Gastrocnemius medialis (tissue), 4 donors: ENCODE measurements at regions not wholly inside any gene's neighbourhood (a gene's known extent, or its start where the extent isn't known, plus 50 kb on each side); places are given as distances from the start of the nearest gene placed in this dataset.

ENCODE experiments used
- POLR2A ChIP-seq, 2 donors: fragments of 450-650 bp; IDR thresholded peaks; one replicate each; pipeline ENCODE4 v1.6.1; 2017; ENCODE audit warnings: antibody characterized with exemption in 2 of 2, mild to moderate bottlenecking in 2 of 2, moderate library complexity in 2 of 2
- TF ChIP-seq, protein P1 (sequence below), 5 experiments: fragments of 450-650 bp in 3 of 5; fragments of 200-600 bp in 2 of 5; sonication (generic) in 2 of 5; IDR thresholded peaks in 4 of 5; conservative IDR thresholded peaks in 1 of 5; 1 replicate in 4 of 5; 2 replicates in 1 of 5; pipeline ENCODE4 v1.5.1; 2016 to 2019; ENCODE audit warnings: antibody characterized with exemption in 5 of 5, mild to moderate bottlenecking in 3 of 5, moderate library complexity in 3 of 5

DNA sequence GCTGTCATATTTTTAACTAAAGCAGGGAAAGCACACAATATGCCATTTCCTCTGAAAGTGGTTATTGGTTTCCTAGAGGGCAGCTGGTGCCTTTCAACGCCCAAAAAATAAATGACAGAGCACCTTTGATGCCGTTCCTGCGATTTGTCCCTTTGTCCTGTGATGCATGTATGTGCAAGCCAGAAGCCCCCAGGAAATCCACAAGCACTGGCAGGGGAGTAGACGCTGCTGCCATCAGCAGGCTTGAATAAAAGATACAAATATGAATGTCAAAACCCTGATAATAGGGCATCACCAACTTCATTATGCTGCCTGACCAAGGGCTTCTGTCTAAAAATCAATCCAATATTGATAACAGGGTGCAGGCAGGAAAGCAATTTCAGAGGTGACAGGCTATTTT, 246.1 kb downstream of the FBXO15 start:
- TF ChIP-seq, protein P1, sequence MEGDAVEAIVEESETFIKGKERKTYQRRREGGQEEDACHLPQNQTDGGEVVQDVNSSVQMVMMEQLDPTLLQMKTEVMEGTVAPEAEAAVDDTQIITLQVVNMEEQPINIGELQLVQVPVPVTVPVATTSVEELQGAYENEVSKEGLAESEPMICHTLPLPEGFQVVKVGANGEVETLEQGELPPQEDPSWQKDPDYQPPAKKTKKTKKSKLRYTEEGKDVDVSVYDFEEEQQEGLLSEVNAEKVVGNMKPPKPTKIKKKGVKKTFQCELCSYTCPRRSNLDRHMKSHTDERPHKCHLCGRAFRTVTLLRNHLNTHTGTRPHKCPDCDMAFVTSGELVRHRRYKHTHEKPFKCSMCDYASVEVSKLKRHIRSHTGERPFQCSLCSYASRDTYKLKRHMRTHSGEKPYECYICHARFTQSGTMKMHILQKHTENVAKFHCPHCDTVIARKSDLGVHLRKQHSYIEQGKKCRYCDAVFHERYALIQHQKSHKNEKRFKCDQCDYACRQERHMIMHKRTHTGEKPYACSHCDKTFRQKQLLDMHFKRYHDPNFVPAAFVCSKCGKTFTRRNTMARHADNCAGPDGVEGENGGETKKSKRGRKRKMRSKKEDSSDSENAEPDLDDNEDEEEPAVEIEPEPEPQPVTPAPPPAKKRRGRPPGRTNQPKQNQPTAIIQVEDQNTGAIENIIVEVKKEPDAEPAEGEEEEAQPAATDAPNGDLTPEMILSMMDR (IDR thresholded peaks at IDR 0.05 in 4 of 5, conservative IDR thresholded peaks at IDR 0.05 in 1 of 5) = no peak
- no peak for TF ChIP-seq POLR2A (IDR thresholded peaks at IDR 0.05)
